ENCODE measurements at regions not wholly inside any gene's neighbourhood (a gene's known extent, or its start where the extent isn't known, plus 50 kb on each side); places are given as distances from the start of the nearest gene placed in this dataset.

- no peak for DNase-seq
These were observed 562.2 kb upstream of the MEF2C start for GRCh38 chr5:89445106-89445745.

DNA sequence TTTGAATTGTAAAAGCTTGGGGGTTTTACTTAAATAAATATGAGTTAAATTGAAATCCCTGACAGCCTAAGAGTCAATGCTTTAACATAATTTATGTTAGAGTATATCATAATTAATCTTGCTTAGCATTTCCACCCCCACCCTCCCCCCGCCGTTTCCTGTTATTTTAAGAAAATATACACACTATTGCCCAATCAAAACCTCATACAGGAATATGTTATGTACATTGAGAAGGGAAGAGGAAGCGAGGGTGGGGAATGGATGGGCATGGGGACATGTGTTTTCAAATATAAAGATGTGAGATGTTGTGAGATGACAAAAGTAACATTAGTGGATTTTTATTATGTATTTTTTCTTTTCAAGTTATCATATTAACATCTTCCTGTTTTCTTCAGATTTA lies 561.1 kb upstream of the MEF2C start:
- no peak for DNase-seq

- no peak for DNase-seq
These were observed 560.5 kb upstream of the MEF2C start for GRCh38 chr5:89443508-89443907.

GRCh38 chr5:89441965-89442364 lies 559.0 kb upstream of the MEF2C start:
- DNase-seq: no peak

- DNase-seq: no peak
These were observed 557.7 kb upstream of the MEF2C start for GRCh38 chr5:89440670-89441069.

DNA sequence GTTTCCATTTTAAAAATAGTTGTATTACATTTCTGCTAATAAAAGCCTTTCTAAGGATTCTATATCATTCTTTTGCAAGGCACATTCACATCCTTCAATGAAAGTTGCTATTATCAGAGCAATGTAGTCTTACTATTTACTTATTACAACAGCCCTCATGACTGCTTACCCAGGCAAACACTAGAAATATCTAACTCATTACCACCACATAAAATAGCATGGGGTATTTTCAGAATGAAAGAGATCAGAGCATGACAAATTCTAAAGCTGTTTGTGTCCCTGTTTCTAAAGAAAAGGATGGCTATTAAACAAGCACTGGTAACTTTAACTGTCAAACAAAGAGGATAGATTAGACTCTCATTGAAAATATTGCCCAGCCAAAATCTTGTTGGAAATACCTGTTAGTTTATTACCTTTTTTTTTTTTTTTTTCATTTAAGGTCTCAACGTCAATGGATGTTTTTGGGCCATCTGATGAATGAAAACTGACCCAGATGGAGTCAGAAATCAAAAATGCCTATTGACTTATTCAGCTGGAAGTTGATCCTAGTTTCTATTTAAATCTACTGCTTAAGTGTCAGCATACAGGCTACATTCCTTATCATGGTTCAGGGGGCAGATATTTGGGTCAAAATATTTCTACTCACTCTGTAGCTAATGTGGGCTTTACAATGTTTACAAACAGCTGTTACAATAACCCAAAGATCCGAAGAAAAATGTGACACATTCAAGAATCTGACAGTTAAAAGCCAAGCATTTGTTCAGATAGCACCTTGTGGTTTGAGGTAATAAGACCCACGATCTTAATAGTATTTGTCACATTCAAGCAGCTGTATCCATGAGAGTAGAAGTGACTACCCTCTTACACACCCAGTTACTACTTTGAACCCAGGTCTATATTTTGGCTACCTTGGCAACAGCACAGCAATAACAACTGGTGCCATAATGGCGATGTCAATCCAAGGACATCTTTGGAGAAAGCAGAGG lies 554.8 kb upstream of the MEF2C start:
- no peak for DNase-seq

- DNase-seq: no peak
These were observed 553.5 kb upstream of the MEF2C start for GRCh38 chr5:89436464-89436863.

DNA sequence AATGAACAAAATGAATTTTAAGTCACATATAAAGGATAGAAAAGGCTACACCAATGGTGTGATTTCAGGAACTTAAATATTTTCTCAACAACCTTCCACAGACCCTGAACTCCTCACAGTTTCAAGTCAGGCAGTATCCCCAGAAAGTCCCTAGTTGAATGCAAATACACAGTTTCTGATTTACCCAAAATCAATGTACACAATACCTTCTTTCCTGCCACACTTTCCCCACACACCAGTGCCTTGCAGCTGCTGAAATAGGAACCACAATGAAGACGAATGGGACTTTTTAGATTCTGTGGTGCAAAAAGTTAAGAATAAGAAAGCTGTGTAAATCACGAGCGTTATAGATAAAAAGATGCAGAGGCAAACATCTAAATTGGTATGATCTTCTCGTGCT lies 552.4 kb upstream of the MEF2C start:
- no peak for DNase-seq

DNA sequence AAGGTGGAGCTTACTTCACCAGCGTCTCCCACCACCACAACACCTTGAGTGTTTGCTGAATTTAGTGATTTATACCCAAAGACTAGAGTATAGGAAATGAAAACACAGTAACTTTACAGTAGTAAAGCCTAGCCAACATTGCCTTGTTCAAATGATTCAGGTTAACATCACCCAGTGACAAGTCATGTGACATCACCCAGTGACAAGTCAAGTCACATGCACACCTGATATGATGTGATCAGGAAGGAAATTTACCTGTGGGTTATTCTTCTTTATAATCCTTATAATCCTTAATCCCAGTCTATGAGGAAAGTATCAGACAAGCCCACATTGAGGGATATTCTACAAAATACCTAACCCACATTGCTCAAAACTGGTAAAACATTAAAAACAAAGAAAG lies 545.6 kb upstream of the MEF2C start:
- no peak for DNase-seq

GRCh38 chr5:89425062-89425461 lies 542.1 kb upstream of the MEF2C start:
- no peak for DNase-seq

DNA sequence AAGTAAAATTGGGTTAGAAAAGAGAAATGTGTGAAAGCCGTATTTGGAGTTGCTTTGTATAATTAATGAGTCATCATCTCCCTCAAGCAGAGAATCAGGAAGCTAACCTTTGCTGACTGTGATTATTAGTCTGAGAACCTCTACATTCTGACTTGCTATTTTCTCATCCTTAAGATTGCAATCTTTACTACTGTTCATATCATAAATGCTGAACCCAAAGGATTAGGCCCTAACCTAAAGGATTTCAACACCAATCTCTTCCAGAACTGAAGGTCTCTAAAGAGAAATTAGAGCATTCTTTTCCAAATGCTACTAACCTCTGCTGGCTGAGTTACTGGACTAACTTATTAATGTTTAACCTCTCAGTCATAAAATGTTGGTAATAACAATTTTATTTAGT lies 538.1 kb upstream of the MEF2C start:
- DNase-seq: no peak

DNA sequence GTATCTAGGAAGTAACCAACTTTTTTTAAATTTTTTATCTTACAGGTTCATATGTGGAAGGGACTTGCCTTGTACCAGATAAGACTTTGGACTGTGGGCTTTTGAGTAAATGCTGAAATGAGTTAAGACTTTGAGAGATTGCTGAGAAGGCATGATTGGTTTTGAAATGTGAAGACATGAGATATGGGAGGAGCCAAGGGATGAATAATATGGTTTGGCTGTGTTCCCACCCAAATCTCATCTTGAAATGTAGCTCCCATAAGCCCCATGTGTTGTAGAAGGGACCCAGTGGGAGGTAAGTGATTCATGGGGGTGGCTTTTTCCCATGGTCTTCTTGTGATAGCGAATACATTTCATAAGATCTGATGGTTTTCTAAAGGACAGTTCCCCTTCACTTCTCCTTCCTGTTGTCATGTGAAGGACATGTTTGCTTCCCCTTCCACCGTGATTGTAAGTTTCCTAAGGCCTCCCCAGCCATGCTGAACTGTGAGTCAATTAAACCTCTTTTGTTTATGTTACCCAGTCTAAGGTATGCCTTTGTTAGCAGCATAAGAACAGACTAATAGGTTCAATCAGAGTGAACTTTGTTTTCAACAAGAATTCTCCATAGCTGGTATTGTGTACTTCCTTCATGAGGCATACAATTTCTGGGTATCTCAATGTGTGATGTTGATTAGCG lies 535.6 kb upstream of the MEF2C start:
- DNase-seq: no peak

- DNase-seq: peak; percentile 0
These were observed 535.0 kb upstream of the MEF2C start for GRCh38 chr5:89417990-89418389.

- DNase-seq: no peak
These were observed 534.5 kb upstream of the MEF2C start for GRCh38 chr5:89417515-89417914.

- no peak for DNase-seq
These were observed 528.9 kb upstream of the MEF2C start for GRCh38 chr5:89411891-89412290.

- DNase-seq: no peak
These were observed 524.1 kb upstream of the MEF2C start for GRCh38 chr5:89407054-89407453.

DNA sequence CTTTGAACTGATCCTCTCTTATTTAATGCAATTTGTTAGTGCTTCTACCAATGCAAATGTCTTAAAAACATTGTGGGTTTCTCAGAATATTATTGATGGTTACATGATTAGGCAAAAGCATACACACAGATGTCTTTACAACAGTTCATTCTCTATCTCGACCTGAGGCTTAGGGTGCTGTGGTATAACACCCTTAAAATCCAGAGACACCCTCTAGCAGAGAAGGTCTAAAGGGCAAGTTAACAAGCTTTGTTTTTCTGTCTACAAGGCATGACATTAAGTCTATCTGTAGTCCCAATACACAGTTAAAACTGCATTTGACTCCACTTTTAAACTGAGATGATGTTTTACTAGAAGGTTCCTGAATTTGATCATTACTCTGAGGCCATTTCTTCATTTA lies 518.7 kb upstream of the MEF2C start:
- no peak for DNase-seq

- DNase-seq: no peak
These were observed 518.0 kb upstream of the MEF2C start for GRCh38 chr5:89401012-89401411.

GRCh38 chr5:89399548-89399947 lies 516.6 kb upstream of the MEF2C start:
- no peak for DNase-seq

DNA sequence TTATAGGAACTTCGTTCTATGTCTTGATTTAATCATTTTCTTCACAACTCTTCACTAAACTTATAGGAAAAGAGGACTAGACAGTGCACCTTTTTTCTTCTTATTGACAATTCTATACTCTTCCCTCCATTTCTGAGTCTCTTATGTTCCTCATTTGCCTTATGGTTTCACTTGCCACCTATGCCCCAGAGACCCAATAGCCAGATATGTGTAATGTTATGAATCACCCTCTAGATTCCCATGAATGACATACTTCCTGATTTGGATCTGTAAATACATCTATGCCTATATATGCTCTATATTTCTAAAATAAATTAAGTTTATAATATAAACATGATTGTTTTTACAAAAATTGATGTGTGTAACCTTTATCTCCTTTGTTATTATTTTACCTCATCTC lies 514.1 kb upstream of the MEF2C start:
- DNase-seq: no peak

- no peak for DNase-seq
These were observed 513.4 kb upstream of the MEF2C start for GRCh38 chr5:89396278-89396954.

DNA sequence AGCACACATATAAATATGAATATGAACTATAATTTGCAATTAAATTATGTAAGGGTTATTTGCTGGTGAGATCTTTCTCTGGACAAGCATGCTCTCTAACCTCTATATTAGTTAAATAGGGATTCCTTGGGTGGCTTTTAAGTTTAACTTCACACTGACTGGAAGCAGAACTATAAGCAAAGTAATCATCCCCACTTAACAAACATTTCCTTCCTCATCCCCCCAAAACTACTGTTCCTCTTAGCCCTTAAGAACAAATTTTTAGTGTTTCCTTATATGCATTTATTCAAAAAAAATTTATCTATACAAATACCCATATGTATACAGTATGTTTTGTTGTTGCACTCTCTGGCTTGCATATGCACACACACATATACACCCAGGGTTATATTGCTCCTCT lies 512.1 kb upstream of the MEF2C start:
- no peak for DNase-seq

DNA sequence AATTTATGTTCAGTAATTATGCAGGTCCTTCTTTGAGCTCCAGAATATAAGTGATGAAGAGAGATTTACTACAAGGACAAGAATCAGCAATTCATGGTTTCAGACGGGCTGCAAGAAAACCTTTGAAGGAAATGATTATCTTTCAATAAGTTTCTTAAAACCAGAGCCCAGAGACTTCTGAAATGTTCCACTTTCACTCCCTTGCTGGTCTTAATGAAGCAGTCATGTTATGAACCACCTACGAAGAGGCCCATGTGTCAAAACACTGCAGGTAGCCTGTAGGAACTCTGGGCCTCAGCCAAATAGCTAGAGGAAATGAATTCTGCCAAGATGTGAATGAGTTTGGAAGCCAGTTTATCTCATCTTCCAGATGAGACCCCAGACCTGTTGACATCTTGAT lies 505.9 kb upstream of the MEF2C start:
- no peak for DNase-seq

Data from effector CD8-positive, alpha-beta T cell (primary cell).